ENCODE measurements at regions not wholly inside any gene's neighbourhood (a gene's known extent, or its start where the extent isn't known, plus 50 kb on each side); places are given as distances from the start of the nearest gene placed in this dataset.

GRCh38 chr15:60059186-60059585 is 55.1 kb downstream of the FOXB1 start (continued):
- TF ChIP-seq CUX1 (CRISPR knock-in tag; IDR thresholded peaks at IDR 0.05) (no peak), ZBTB11 (CRISPR knock-in tag; IDR thresholded peaks at IDR 0.05) (no peak), MECOM (CRISPR knock-in tag; IDR thresholded peaks at IDR 0.05) (no peak)

All from K562 (cell line).